Hepatocyte (in vitro differentiated cells): ENCODE measurements at regions not wholly inside any gene's neighbourhood (a gene's known extent, or its start where the extent isn't known, plus 50 kb on each side); places are given as distances from the start of the nearest gene placed in this dataset.

Experiments used
- DNase-seq: peaks from one replicate; pipeline ENCODE4 v3.0.0-alpha.2; 2016; ENCODE audit warnings: low spot score
- H2AFZ ChIP-seq: fragments of 200-600 bp; sonication (generic); 2 replicates; pipeline ENCODE4 v1.6.0; 2016; ENCODE audit warnings: antibody characterized with exemption, mild to moderate bottlenecking
- H3K27ac ChIP-seq: fragments of 200-600 bp; sonication (generic); 2 replicates; pipeline ENCODE4 v1.5.1; 2016; ENCODE audit warnings: mild to moderate bottlenecking
- H3K27me3 ChIP-seq: fragments of 200-600 bp; sonication (generic); 2 replicates; pipeline ENCODE4 v1.6.1; 2016
- H3K36me3 ChIP-seq: fragments of 200-600 bp; sonication (generic); replicated peaks from 2 replicates; pipeline ENCODE4 v1.5.1; 2016; ENCODE audit warnings: low read depth; ENCODE audit not compliant: insufficient read depth
- H3K4me1 ChIP-seq: fragments of 200-600 bp; sonication (generic); 2 replicates; pipeline ENCODE4 v1.5.1; 2016; ENCODE audit warnings: mild to moderate bottlenecking, moderate library complexity; ENCODE audit not compliant: insufficient read depth
- H3K4me2 ChIP-seq: fragments of 200-600 bp; sonication (generic); 2 replicates; pipeline ENCODE4 v1.6.0; 2016
- H3K4me3 ChIP-seq: fragments of 200-600 bp; sonication (generic); 2 replicates; pipeline ENCODE4 v1.5.1; 2016; ENCODE audit warnings: mild to moderate bottlenecking
- H3K79me2 ChIP-seq: fragments of 200-600 bp; sonication (generic); 2 replicates; pipeline ENCODE4 v1.6.0; 2017; ENCODE audit warnings: mild to moderate bottlenecking
- H3K9me2 ChIP-seq: fragments of 200-600 bp; sonication (generic); replicated peaks from 2 replicates; pipeline ENCODE4 v1.6.0; 2017; ENCODE audit warnings: mild to moderate bottlenecking; ENCODE audit not compliant: insufficient read depth
- H3K9me3 ChIP-seq: fragments of 200-600 bp; sonication (generic); 2 replicates; pipeline ENCODE4 v1.5.1; 2016; ENCODE audit warnings: low read depth, mild to moderate bottlenecking
- H4K20me1 ChIP-seq: fragments of 200-600 bp; sonication (generic); 2 replicates; pipeline ENCODE4 v1.6.0; 2016; ENCODE audit warnings: mild to moderate bottlenecking; ENCODE audit not compliant: insufficient read depth, poor library complexity, severe bottlenecking
- EZH2 ChIP-seq: fragments of 200-600 bp; sonication (generic); IDR thresholded peaks from 2 replicates; pipeline ENCODE4 v1.6.1; 2016; ENCODE audit warnings: antibody characterized with exemption, mild to moderate bottlenecking, borderline replicate concordance
- EZH2phosphoT487 ChIP-seq: fragments of 200-600 bp; sonication (generic); IDR thresholded peaks from one replicate; pipeline ENCODE4 v1.6.1; 2018; ENCODE audit warnings: antibody characterized with exemption, mild to moderate bottlenecking, low read depth, moderate library complexity; ENCODE audit not compliant: unreplicated experiment, severe bottlenecking
- WGBS: methylation state at CpG from one replicate; pipeline ENCODE4 v1.1.6; 2016; ENCODE audit warnings: low lambda C conversion rate; ENCODE audit errors: missing lambda C conversion rate; 5-methylcytosine and 5-hydroxymethylcytosine counted together
- TF ChIP-seq, protein P1 (sequence below): fragments of 200-600 bp; sonication (generic); IDR thresholded peaks from 2 replicates; pipeline ENCODE4 v1.5.1; 2016; ENCODE audit warnings: antibody characterized with exemption, mild to moderate bottlenecking; ENCODE audit not compliant: poor library complexity

DNA sequence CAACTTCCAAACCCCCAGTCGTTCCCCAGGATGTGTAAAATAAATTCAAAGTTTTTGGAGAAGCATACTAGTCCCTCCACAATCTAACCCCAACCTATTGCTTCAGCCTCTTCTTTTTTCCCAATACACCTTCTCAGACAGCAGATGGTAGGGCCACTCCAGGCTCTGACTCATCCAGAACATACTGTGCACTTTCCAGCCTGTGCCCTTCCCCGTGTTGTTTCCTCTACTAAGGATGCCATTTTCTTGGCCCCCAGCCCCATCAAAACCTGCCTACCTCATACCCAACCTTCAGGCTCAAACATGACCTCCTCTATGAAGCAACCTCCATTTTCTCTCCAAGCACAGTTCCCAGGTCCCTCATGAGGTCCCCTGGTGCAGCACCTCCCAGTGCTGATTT, 669.3 kb downstream of the BCL11A start:
- Histone ChIP-seq H3K4me1 (peaks cover 10% of the 10 kb centered on the region), H3K9me3 (no peaks in the 10 kb centered on the region), H3K27me3 (no peaks in the 10 kb centered on the region), H3K79me2 (no peaks in the 10 kb centered on the region), H3K36me3 (no peaks in the 10 kb centered on the region), H4K20me1 (no peaks in the 10 kb centered on the region), H3K9me2 (no peaks in the 10 kb centered on the region), H3K27ac (no peak overlapping the region), H2AFZ (no peak overlapping the region), H3K4me2 (no peak overlapping the region), H3K4me3 (no peak overlapping the region)
- no peak for DNase-seq
- TF ChIP-seq, protein P1, sequence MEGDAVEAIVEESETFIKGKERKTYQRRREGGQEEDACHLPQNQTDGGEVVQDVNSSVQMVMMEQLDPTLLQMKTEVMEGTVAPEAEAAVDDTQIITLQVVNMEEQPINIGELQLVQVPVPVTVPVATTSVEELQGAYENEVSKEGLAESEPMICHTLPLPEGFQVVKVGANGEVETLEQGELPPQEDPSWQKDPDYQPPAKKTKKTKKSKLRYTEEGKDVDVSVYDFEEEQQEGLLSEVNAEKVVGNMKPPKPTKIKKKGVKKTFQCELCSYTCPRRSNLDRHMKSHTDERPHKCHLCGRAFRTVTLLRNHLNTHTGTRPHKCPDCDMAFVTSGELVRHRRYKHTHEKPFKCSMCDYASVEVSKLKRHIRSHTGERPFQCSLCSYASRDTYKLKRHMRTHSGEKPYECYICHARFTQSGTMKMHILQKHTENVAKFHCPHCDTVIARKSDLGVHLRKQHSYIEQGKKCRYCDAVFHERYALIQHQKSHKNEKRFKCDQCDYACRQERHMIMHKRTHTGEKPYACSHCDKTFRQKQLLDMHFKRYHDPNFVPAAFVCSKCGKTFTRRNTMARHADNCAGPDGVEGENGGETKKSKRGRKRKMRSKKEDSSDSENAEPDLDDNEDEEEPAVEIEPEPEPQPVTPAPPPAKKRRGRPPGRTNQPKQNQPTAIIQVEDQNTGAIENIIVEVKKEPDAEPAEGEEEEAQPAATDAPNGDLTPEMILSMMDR, result no peak
- TF ChIP-seq EZH2phosphoT487, result no peak
- TF ChIP-seq EZH2, result no peak
- WGBS, result 93% methylated on average over 2 of the region's 2 CpGs

DNA sequence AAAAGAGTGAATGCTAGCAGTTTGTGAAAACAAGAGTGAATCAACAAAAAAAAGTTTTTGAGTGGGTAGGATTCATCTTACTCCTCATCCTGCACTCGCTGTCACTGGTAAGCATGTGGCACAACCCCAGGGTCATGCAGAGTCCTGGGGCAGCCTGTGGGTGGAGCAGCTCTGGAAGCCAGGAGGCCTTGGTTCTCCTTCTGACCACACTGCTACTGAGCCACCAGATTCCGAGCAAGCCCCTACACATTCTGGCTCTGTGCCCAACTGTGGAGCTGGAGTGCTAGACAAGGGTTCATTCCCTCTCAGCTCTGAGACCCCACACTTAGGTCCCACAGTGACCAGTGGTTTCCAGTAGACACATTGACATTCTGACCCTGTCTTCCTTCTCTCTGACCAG, 670.6 kb downstream of the BCL11A start:
- TF ChIP-seq EZH2phosphoT487, result no peak
- TF ChIP-seq, protein P1, result no peak
- TF ChIP-seq EZH2, result no peak
- WGBS, result 98% methylated on average over 2 of the region's 2 CpGs

DNA sequence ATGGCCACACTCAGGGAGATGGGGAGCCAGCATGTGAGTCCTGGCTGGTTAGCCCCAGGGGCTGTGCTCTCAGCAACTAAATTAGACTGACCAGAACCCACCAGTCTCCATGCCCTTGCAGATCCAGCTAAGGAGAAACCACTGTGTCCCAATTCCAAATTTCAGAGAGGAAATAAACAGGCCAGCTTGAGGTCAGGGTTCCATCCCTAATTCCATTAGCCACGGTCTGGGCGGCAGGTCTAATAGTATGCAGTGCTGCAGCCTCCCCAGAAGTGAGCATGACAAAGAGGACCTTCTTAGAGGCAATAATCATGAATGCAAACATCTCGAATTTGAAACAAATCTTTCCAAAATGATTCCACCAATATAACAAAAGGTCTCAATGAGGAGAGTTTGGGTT, 671.2 kb downstream of the BCL11A start:
- TF ChIP-seq EZH2phosphoT487 (no peak), EZH2 (no peak)
- TF ChIP-seq, protein P1, result no peak
- Histone ChIP-seq H3K27ac (no peak overlapping the region), H3K79me2 (no peaks in the 10 kb centered on the region), H3K9me2 (no peaks in the 10 kb centered on the region), H3K4me1 (peaks cover 4% of the 10 kb centered on the region), H2AFZ (no peak overlapping the region), H3K27me3 (no peaks in the 10 kb centered on the region), H4K20me1 (no peaks in the 10 kb centered on the region), H3K36me3 (no peaks in the 10 kb centered on the region), H3K9me3 (no peaks in the 10 kb centered on the region), H3K4me3 (no peak overlapping the region), H3K4me2 (no peak overlapping the region)
- 88% methylated on average over 3 of the region's 3 CpGs for WGBS
- DNase-seq, result no peak

More for the DNA sequence above, 670.6 kb downstream of the BCL11A start:
- Histone ChIP-seq H3K27ac (no peak overlapping the region), H4K20me1 (no peaks in the 10 kb centered on the region), H3K9me2 (no peaks in the 10 kb centered on the region), H3K4me3 (no peak overlapping the region), H3K4me1 (peaks cover 9% of the 10 kb centered on the region), H3K9me3 (no peaks in the 10 kb centered on the region), H3K36me3 (no peaks in the 10 kb centered on the region), H3K79me2 (no peaks in the 10 kb centered on the region), H3K4me2 (no peak overlapping the region), H2AFZ (no peak overlapping the region), H3K27me3 (no peaks in the 10 kb centered on the region)
- no peak for DNase-seq

DNA sequence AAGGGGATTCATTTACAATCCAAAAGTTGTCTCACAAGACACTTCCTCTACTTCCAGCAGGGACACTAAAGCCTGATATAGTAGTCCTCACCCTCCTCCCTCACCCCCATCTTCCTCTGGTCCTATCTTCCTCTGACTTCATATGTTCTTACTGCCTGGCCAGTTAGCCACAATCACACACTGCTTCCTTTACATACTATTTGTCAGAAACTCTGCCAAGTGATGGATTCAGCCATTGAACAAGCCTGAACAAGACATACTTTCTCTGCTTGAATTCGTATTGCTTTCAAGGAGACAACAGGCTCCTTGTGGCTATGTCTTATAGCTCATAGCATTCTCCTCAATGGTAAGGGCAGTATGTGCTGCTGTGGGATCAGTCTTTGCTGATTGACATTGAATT, 672.2 kb downstream of the BCL11A start:
- TF ChIP-seq EZH2 (no peak), EZH2phosphoT487 (no peak)
- TF ChIP-seq, protein P1, result no peak
- Histone ChIP-seq H3K9me2 (no peaks in the 10 kb centered on the region), H2AFZ (no peak overlapping the region), H3K79me2 (no peaks in the 10 kb centered on the region), H4K20me1 (no peaks in the 10 kb centered on the region), H3K9me3 (no peaks in the 10 kb centered on the region), H3K36me3 (no peaks in the 10 kb centered on the region), H3K4me3 (no peak overlapping the region), H3K4me2 (no peak overlapping the region), H3K27me3 (no peaks in the 10 kb centered on the region), H3K4me1 (no peaks in the 10 kb centered on the region), H3K27ac (no peak overlapping the region)
- WGBS, result 91% methylated on average over 1 of the region's 1 CpG
- no peak for DNase-seq
